ENCODE measurements at regions not wholly inside any gene's neighbourhood (a gene's known extent, or its start where the extent isn't known, plus 50 kb on each side); places are given as distances from the start of the nearest gene placed in this dataset.

DNA sequence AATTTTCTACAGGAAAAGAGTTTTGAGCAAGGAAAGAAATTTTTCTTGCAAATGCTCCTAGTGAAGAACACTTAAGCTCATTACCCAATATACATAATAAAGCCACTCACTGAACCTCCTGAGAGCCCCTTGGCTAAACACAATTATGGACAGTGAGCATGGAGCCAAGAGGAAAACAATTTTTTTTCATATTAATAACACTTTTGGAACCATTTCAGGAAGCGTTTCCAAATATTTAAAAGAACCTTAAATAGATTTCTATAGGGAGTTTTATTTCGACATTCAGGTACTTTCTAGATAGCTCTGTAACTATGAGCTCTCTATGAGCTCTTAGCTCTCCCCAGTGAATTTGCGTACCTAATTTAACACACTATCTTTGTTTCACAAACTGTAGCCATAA is 581.1 kb downstream of the ZNF385D start:
- H3K27ac Mint-ChIP-seq (ENCODE audit: low read depth, unreplicated experiment), result no peak overlapping the region
- ChIA-PET POLR2A (no interaction called here), CTCF (no interaction called here)
- TF ChIP-seq, protein P1, sequence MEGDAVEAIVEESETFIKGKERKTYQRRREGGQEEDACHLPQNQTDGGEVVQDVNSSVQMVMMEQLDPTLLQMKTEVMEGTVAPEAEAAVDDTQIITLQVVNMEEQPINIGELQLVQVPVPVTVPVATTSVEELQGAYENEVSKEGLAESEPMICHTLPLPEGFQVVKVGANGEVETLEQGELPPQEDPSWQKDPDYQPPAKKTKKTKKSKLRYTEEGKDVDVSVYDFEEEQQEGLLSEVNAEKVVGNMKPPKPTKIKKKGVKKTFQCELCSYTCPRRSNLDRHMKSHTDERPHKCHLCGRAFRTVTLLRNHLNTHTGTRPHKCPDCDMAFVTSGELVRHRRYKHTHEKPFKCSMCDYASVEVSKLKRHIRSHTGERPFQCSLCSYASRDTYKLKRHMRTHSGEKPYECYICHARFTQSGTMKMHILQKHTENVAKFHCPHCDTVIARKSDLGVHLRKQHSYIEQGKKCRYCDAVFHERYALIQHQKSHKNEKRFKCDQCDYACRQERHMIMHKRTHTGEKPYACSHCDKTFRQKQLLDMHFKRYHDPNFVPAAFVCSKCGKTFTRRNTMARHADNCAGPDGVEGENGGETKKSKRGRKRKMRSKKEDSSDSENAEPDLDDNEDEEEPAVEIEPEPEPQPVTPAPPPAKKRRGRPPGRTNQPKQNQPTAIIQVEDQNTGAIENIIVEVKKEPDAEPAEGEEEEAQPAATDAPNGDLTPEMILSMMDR (IDR thresholded peaks at IDR 0.05; ENCODE audit: unreplicated experiment), result no peak
- BruUV-seq (replicated peaks), result no TSS peak
- no peak overlapping the region for H3K4me3 Mint-ChIP-seq (ENCODE audit: unreplicated experiment)
- H3K36me3 Mint-ChIP-seq (ENCODE audit: insufficient read depth, unreplicated experiment), result no peaks in the 10 kb centered on the region
- peaks cover 6% of the 10 kb centered on the region for H3K4me1 Mint-ChIP-seq (ENCODE audit: insufficient read depth, unreplicated experiment)
- no peak for DNase-seq (ENCODE audit: unreplicated experiment)
- no peaks in the 10 kb centered on the region for H3K9me3 Mint-ChIP-seq (ENCODE audit: unreplicated experiment)
- intact Hi-C loops (cut with micrococcal nuclease), result no loop called here
- no peaks in the 10 kb centered on the region for H3K27me3 Mint-ChIP-seq (ENCODE audit: insufficient read depth, unreplicated experiment)

DNA sequence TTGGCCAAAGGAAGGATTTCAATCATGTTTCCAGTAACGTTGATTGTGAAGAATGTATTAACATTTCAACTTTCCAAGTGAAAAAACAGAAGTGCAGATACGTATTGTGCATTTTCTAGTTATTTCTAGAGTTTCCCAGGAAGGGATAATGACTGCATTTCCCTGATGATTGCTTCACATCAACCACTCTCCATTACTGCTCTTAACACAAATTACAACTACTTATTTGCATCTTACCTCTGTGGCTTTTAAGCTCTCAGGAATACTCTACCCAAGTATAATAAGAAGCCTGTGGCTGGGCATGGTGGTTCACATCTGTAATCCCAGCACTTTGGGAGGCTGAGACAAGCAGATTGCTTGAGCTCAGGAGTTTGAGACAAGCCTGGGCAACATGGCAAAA is 582.5 kb downstream of the ZNF385D start:
- TF ChIP-seq, protein P1 (IDR thresholded peaks at IDR 0.05; ENCODE audit: unreplicated experiment), result no peak
- intact Hi-C loops (cut with micrococcal nuclease), result no loop called here
- no peaks in the 10 kb centered on the region for H3K36me3 Mint-ChIP-seq (ENCODE audit: insufficient read depth, unreplicated experiment)
- no peak for DNase-seq (ENCODE audit: unreplicated experiment)
- ChIA-PET POLR2A (no interaction called here), CTCF (interaction anchor here (0.5 to 1.1 kb wide), 3 partner anchors 12 to 658 kb away, joined by 3 to 7 read pairs (median 6); no protein-coding TSS in a partner anchor)
- H3K27me3 Mint-ChIP-seq (ENCODE audit: insufficient read depth, unreplicated experiment), result no peaks in the 10 kb centered on the region
- H3K4me1 Mint-ChIP-seq (ENCODE audit: insufficient read depth, unreplicated experiment), result no peaks in the 10 kb centered on the region
- H3K4me3 Mint-ChIP-seq (ENCODE audit: unreplicated experiment), result no peak overlapping the region
- H3K27ac Mint-ChIP-seq (ENCODE audit: low read depth, unreplicated experiment), result no peak overlapping the region
- no peaks in the 10 kb centered on the region for H3K9me3 Mint-ChIP-seq (ENCODE audit: unreplicated experiment)
- no TSS peak for BruUV-seq (replicated peaks)

GRCh38 chr3:21163956-21164355 is 587.1 kb downstream of the ZNF385D start:
- Mint-ChIP-seq H3K27me3 (ENCODE audit: insufficient read depth, unreplicated experiment) (no peaks in the 10 kb centered on the region), H3K27ac (ENCODE audit: low read depth, unreplicated experiment) (no peak overlapping the region), H3K36me3 (ENCODE audit: insufficient read depth, unreplicated experiment) (no peaks in the 10 kb centered on the region), H3K9me3 (ENCODE audit: unreplicated experiment) (no peaks in the 10 kb centered on the region), H3K4me3 (ENCODE audit: unreplicated experiment) (no peak overlapping the region), H3K4me1 (ENCODE audit: insufficient read depth, unreplicated experiment) (no peaks in the 10 kb centered on the region)
- no TSS peak for BruUV-seq (replicated peaks)
- ChIA-PET POLR2A (no interaction called here), CTCF (interaction anchor here (0.9 to 1.0 kb wide), 2 partner anchors 8 to 26 kb away, joined by 3 to 4 read pairs; no protein-coding TSS in a partner anchor)
- intact Hi-C loops (cut with micrococcal nuclease), result no loop called here
- TF ChIP-seq, protein P1 (IDR thresholded peaks at IDR 0.05; ENCODE audit: unreplicated experiment), result no peak
- DNase-seq (ENCODE audit: unreplicated experiment), result no peak

- CTCF ChIA-PET, result interaction anchor here (0.6 to 1.5 kb wide), 3 partner anchors 11 to 57 kb away, joined by 3 to 6 read pairs (median 3); no protein-coding TSS in a partner anchor
- no peaks in the 10 kb centered on the region for H3K9me3 Mint-ChIP-seq (ENCODE audit: unreplicated experiment)
- H3K4me1 Mint-ChIP-seq (ENCODE audit: insufficient read depth, unreplicated experiment), result no peaks in the 10 kb centered on the region
- H3K4me3 Mint-ChIP-seq (ENCODE audit: unreplicated experiment), result no peak overlapping the region
- TF ChIP-seq, protein P1 (IDR thresholded peaks at IDR 0.05; ENCODE audit: unreplicated experiment), result no peak
- H3K27ac Mint-ChIP-seq (ENCODE audit: low read depth, unreplicated experiment), result no peak overlapping the region
- intact Hi-C loops (cut with micrococcal nuclease), result loop anchor here (5.0 kb wide), 1 partner anchor 328 kb away; no protein-coding TSS in a partner anchor
- no peaks in the 10 kb centered on the region for H3K36me3 Mint-ChIP-seq (ENCODE audit: insufficient read depth, unreplicated experiment)
- BruUV-seq (replicated peaks), result no TSS peak
- H3K27me3 Mint-ChIP-seq (ENCODE audit: insufficient read depth, unreplicated experiment), result no peaks in the 10 kb centered on the region
- no peak for DNase-seq (ENCODE audit: unreplicated experiment)
- POLR2A ChIA-PET, result no interaction called here
Measured at GRCh38 chr3:21159543-21159906, 591.5 kb downstream of the ZNF385D start.
